Dendritic cell treated with granulocyte-macrophage colony-stimulating factor and Interleukin-4, amounts not matched to agents 40 ng/mL and 50 ng/mL, for 4 days (primary cell): ENCODE measurements at regions not wholly inside any gene's neighbourhood (a gene's known extent, or its start where the extent isn't known, plus 50 kb on each side); places are given as distances from the start of the nearest gene placed in this dataset.

Source experiments
- H3K27ac Mint-ChIP-seq: one replicate; pipeline ENCODE4 v1.8.0; 2022; ENCODE audit warnings: mild to moderate bottlenecking, mixed read lengths
- H3K27me3 Mint-ChIP-seq: one replicate; pipeline ENCODE4 v1.8.0; 2022; ENCODE audit warnings: mild to moderate bottlenecking, mixed read lengths
- H3K36me3 Mint-ChIP-seq: one replicate; pipeline ENCODE4 v1.8.0; 2022; ENCODE audit warnings: low read depth, mixed read lengths
- H3K4me1 Mint-ChIP-seq: one replicate; pipeline ENCODE4 v1.8.0; 2022; ENCODE audit warnings: low read depth, mixed read lengths
- H3K4me3 Mint-ChIP-seq: one replicate; pipeline ENCODE4 v1.8.0; 2022; ENCODE audit warnings: mild to moderate bottlenecking, moderate library complexity, mixed read lengths
- H3K9me3 Mint-ChIP-seq: one replicate; pipeline ENCODE4 v1.8.0; 2022; ENCODE audit warnings: mixed read lengths
- intact Hi-C: fragments of 100-400 bp; cut with micrococcal nuclease; formaldehyde crosslinking; loops from one replicate; pipeline ENCODE4 v1.15.0; 2022

- no peaks in the 10 kb centered on the region for H3K36me3 Mint-ChIP-seq
- no peak overlapping the region for H3K4me3 Mint-ChIP-seq
- H3K4me1 Mint-ChIP-seq: no peaks in the 10 kb centered on the region
- H3K27ac Mint-ChIP-seq: no peak overlapping the region
- peaks cover 30% of the 10 kb centered on the region for H3K9me3 Mint-ChIP-seq
- no peaks in the 10 kb centered on the region for H3K27me3 Mint-ChIP-seq
- intact Hi-C loops: no loop called here
These were observed 145.3 kb downstream of the FAM83B start for GRCh38 chr6:54991761-54992330.

- H3K9me3 Mint-ChIP-seq: peaks cover 26% of the 10 kb centered on the region
- intact Hi-C loops: no loop called here
- no peaks in the 10 kb centered on the region for H3K4me1 Mint-ChIP-seq
- H3K27me3 Mint-ChIP-seq: no peaks in the 10 kb centered on the region
- H3K4me3 Mint-ChIP-seq: no peak overlapping the region
- H3K27ac Mint-ChIP-seq: no peak overlapping the region
- H3K36me3 Mint-ChIP-seq: no peaks in the 10 kb centered on the region
These were observed 146.2 kb downstream of the FAM83B start for GRCh38 chr6:54992789-54993188.

- no peaks in the 10 kb centered on the region for H3K36me3 Mint-ChIP-seq
- intact Hi-C loops: no loop called here
- H3K27ac Mint-ChIP-seq: no peak overlapping the region
- H3K9me3 Mint-ChIP-seq: peaks cover 26% of the 10 kb centered on the region
- no peaks in the 10 kb centered on the region for H3K27me3 Mint-ChIP-seq
- H3K4me3 Mint-ChIP-seq: no peak overlapping the region
- no peaks in the 10 kb centered on the region for H3K4me1 Mint-ChIP-seq
These were observed 146.7 kb downstream of the FAM83B start for GRCh38 chr6:54993294-54993693.

- Mint-ChIP-seq H3K9me3 (peaks cover 26% of the 10 kb centered on the region), H3K27ac (no peak overlapping the region), H3K4me1 (no peaks in the 10 kb centered on the region), H3K36me3 (no peaks in the 10 kb centered on the region), H3K27me3 (no peaks in the 10 kb centered on the region), H3K4me3 (no peak overlapping the region)
- intact Hi-C loops: no loop called here
These were observed 147.4 kb downstream of the FAM83B start for GRCh38 chr6:54993948-54994347.

GRCh38 chr6:54998576-54998975 is 152.0 kb downstream of the FAM83B start:
- Mint-ChIP-seq H3K27me3 (no peaks in the 10 kb centered on the region), H3K27ac (no peak overlapping the region), H3K4me3 (no peak overlapping the region), H3K9me3 (peaks cover 12% of the 10 kb centered on the region), H3K36me3 (no peaks in the 10 kb centered on the region), H3K4me1 (no peaks in the 10 kb centered on the region)
- intact Hi-C loops: no loop called here

- Mint-ChIP-seq H3K4me3 (no peak overlapping the region), H3K27ac (no peak overlapping the region), H3K36me3 (no peaks in the 10 kb centered on the region)
These were observed 157.3 kb downstream of the FAM83B start for GRCh38 chr6:55003719-55004430.

GRCh38 chr6:55009131-55009530 is 162.6 kb downstream of the FAM83B start:
- Mint-ChIP-seq H3K27me3 (no peaks in the 10 kb centered on the region), H3K27ac (no peak overlapping the region), H3K4me1 (no peaks in the 10 kb centered on the region), H3K4me3 (no peak overlapping the region), H3K9me3 (no peaks in the 10 kb centered on the region), H3K36me3 (no peaks in the 10 kb centered on the region)
- intact Hi-C loops: no loop called here

More at GRCh38 chr6:55003719-55004430, 157.3 kb downstream of the FAM83B start:
- intact Hi-C loops: no loop called here
- no peaks in the 10 kb centered on the region for H3K9me3 Mint-ChIP-seq
- H3K27me3 Mint-ChIP-seq: no peaks in the 10 kb centered on the region
- no peaks in the 10 kb centered on the region for H3K4me1 Mint-ChIP-seq

- intact Hi-C loops: loop anchor here (1.0 kb wide), 1 partner anchor 58 kb away; no protein-coding TSS in a partner anchor
These were observed 163.3 kb upstream of the HCRTR2 start for GRCh38 chr6:55011034-55011433.

GRCh38 chr6:55012454-55012853 is 161.9 kb upstream of the HCRTR2 start:
- intact Hi-C loops: no loop called here
- H3K4me3 Mint-ChIP-seq: no peak overlapping the region
- H3K36me3 Mint-ChIP-seq: no peaks in the 10 kb centered on the region
- H3K27ac Mint-ChIP-seq: no peak overlapping the region
- H3K4me1 Mint-ChIP-seq: no peaks in the 10 kb centered on the region
- H3K9me3 Mint-ChIP-seq: no peaks in the 10 kb centered on the region
- H3K27me3 Mint-ChIP-seq: no peaks in the 10 kb centered on the region

More at GRCh38 chr6:55011034-55011433, 163.3 kb upstream of the HCRTR2 start:
- H3K4me1 Mint-ChIP-seq: no peaks in the 10 kb centered on the region
- no peak overlapping the region for H3K4me3 Mint-ChIP-seq
- no peaks in the 10 kb centered on the region for H3K27me3 Mint-ChIP-seq
- H3K36me3 Mint-ChIP-seq: no peaks in the 10 kb centered on the region
- H3K9me3 Mint-ChIP-seq: no peaks in the 10 kb centered on the region
- H3K27ac Mint-ChIP-seq: no peak overlapping the region

GRCh38 chr6:55014321-55015088 is 159.8 kb upstream of the HCRTR2 start:
- no peaks in the 10 kb centered on the region for H3K27me3 Mint-ChIP-seq

GRCh38 chr6:55016261-55016660 is 158.1 kb upstream of the HCRTR2 start:
- no peaks in the 10 kb centered on the region for H3K27me3 Mint-ChIP-seq
- H3K9me3 Mint-ChIP-seq: no peaks in the 10 kb centered on the region
- no peak overlapping the region for H3K4me3 Mint-ChIP-seq
- H3K27ac Mint-ChIP-seq: no peak overlapping the region
- H3K4me1 Mint-ChIP-seq: no peaks in the 10 kb centered on the region
- intact Hi-C loops: no loop called here
- no peaks in the 10 kb centered on the region for H3K36me3 Mint-ChIP-seq

More at GRCh38 chr6:55014321-55015088, 159.8 kb upstream of the HCRTR2 start:
- Mint-ChIP-seq H3K27ac (no peak overlapping the region), H3K4me3 (no peak overlapping the region), H3K36me3 (no peaks in the 10 kb centered on the region), H3K4me1 (no peaks in the 10 kb centered on the region), H3K9me3 (no peaks in the 10 kb centered on the region)
- intact Hi-C loops: no loop called here

GRCh38 chr6:55017555-55018300 is 156.6 kb upstream of the HCRTR2 start:
- Mint-ChIP-seq H3K4me1 (no peaks in the 10 kb centered on the region), H3K4me3 (no peak overlapping the region), H3K27me3 (no peaks in the 10 kb centered on the region), H3K27ac (no peak overlapping the region), H3K9me3 (no peaks in the 10 kb centered on the region), H3K36me3 (no peaks in the 10 kb centered on the region)
- intact Hi-C loops: no loop called here

- Mint-ChIP-seq H3K9me3 (no peaks in the 10 kb centered on the region), H3K4me3 (no peak overlapping the region), H3K27ac (no peak overlapping the region), H3K4me1 (peaks cover 12% of the 10 kb centered on the region), H3K27me3 (no peaks in the 10 kb centered on the region), H3K36me3 (no peaks in the 10 kb centered on the region)
- intact Hi-C loops: no loop called here
These were observed 154.7 kb upstream of the HCRTR2 start for GRCh38 chr6:55019591-55019990.

GRCh38 chr6:55023230-55023629 is 151.1 kb upstream of the HCRTR2 start:
- intact Hi-C loops: no loop called here
- H3K27ac Mint-ChIP-seq: no peak overlapping the region
- H3K9me3 Mint-ChIP-seq: peaks cover 10% of the 10 kb centered on the region
- peaks cover 12% of the 10 kb centered on the region for H3K4me1 Mint-ChIP-seq
- no peak overlapping the region for H3K4me3 Mint-ChIP-seq
- H3K36me3 Mint-ChIP-seq: no peaks in the 10 kb centered on the region
- no peaks in the 10 kb centered on the region for H3K27me3 Mint-ChIP-seq
